Activated gamma-delta T cell treated with Interleukin-2 at 50 U/mL for 16 hours (primary cell): ENCODE measurements at regions not wholly inside any gene's neighbourhood (a gene's known extent, or its start where the extent isn't known, plus 50 kb on each side); places are given as distances from the start of the nearest gene placed in this dataset.

Experiments used
- DNase-seq: peaks from one replicate; pipeline ENCODE4 v3.0.0-alpha.2; 2020

DNA sequence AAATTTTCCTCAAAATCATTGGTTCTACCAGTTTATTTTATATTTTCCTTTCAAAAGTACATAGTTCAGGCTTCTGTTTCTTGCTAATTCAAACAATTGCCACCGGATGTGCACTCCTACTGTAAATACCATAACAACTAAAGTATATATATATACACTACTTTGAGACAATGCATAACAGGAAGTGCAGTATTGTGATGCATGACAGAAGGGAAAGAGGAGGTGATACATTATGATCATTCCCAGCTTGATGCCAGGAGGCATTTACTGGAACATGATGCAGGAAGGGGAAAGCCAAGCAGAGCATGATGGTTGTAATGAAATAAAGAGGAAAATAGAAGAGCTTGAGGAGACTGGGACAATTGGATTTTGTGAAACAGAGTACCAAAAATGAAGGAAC lies 215.2 kb upstream of the NT5C1B start:
- DNase-seq, result no peak

DNA sequence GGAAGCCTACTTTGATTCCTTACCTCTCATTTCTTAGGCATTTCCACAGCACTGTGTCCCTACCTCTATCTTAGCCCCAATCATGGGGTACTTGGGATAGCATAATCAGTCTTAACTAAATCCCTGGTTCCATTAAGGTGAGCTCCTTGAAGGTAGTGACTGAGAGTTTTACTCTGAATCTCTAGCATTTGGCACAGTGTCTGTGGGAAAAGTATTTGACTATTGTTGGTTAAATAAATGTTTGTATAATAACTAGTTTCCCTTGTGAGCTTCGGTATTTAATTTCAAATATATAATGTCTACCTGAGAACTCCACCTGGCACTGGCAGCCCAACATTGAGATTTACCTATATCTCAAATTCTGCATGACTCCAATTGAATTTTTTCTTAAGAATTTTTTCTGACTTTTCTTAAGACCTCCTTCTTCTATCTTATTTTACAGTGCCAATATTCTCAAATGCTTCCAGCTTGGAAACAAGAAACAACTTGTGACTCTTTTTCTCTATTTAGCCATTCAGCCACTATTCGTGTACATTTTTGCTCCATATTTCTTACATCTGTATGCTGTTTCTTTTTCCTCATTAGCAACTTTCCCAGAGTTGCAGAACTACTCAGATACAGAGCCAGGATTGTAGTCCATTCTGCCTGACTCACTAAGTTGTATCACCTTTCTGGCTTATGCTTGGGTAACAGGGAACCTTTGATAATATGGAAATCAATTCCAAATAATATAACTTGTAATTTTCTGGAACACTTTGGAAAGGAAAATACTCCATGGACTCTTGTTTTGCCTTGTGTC lies 214.0 kb upstream of the NT5C1B start:
- no peak for DNase-seq

DNA sequence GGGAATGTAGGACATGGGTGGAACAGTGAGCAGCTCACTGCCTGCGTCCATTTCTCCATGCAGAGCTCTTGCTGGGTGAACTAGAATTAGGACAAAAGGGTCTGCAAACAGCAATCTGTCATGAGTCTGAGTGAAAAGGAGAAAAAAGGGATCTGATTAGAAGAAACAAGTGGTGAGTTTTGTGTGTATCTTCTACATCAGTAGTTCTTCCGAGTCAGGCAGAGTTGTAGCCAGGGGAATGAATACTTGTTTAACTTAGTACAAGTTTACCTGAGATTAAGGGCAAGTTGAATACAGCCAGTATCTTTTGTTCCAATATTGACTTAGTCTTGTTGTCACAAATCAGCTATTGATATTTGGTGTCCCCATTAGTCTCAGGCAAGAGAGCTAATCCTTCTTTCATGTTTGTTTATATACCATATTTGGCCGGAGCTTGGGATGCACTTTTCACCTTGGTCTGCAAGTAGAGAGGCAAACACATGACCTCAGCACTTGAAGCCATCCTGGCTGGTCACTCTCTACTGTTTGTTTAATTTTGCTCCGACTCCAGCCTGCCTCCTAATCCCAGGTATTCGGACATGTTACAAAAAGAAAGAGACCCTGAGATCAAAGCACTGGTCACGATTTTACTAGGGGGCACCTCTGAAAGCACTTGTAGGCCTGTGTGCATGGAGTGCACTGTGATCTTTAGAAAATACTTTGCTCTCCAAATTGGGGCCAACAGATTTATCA lies 211.0 kb upstream of the NT5C1B start:
- DNase-seq, result no peak

DNA sequence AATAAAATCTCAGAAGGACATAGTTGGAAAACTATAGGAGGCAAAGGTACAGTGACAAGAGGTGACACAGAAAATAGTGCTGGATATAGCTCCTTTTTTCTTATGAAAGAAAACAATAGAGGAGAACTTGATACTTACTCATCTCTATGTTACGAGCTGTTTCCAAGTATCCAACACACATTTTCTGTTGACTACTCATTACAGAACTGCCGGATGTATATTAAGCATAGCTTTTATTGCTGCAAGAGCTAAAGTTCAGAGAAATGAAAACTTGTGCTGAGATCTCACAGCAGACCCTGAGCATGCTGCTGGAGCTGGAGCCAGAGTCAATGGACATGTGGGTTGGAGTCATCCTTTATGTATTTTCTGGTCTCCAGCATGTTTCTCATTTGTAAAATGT lies 210.0 kb upstream of the NT5C1B start:
- DNase-seq, result no peak

DNA sequence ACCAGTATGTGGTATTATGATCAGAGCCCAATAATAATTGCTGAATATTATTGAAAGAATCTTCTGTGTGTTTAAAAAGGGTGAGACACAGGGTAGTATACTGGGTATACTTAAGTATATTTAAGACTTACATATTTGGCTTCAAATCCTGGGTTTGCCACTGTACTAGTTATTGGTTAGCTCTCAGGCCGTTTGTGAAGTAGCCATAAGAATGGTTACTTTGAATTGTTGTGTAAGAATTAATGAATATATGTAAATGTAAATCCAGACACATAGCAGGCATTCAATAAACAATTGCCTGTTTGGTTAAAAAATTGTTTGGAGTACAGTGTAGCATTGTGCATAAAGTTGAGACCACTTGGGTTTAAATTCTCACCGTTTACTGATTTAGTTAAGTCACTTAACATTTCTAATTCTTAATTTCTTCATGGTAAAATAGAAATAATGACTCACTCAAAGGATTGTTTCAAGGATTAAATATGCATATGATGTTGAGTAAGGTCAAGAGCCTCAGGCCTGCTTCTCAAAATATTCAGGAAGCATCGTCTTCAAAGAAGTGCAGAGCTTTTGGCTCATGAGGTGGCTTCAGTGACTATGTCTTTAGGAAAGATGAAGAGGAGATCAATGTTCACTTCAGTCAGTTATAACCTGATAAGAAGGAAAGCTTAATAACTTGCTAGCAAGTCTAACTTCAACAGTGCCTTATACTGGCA lies 207.9 kb upstream of the NT5C1B start:
- DNase-seq, result no peak

DNA sequence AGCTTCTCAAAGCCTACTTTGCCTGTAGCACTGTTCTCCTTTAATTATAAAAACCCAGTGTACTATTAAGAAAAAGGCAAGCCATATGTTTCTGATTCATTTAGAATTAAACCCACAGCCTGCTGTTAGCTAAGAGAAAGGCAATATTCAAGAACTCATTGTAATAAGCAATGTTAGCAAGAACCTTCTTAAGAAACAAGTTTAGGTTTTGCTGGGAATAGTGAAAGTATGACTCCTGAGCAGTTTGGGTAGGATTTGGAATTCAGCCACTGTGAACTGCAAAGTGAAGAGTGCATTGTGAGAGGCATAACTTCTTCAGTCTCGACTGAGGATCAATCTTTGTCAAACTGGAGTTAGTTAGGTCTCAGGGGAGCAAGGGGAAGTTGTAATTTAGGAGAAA lies 206.5 kb upstream of the NT5C1B start:
- DNase-seq, result no peak

DNA sequence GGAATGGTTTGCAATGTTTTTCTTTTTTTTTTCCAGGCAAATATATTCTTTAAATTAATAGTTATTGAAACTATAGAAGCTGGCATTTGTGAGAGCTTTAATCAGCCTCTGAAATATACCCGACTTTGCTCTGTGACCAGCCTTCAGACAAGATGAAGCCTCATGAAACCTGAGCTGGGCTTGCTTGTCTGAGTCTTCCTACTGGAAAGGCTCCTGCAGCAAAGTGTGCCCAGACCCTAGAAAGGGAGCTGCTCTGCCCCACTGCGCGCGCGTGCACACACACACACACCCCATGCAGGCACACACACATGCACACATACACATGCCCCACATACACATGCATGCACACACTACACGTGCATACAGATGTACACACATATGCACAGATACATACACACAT lies 203.3 kb upstream of the NT5C1B start:
- DNase-seq, result no peak

DNA sequence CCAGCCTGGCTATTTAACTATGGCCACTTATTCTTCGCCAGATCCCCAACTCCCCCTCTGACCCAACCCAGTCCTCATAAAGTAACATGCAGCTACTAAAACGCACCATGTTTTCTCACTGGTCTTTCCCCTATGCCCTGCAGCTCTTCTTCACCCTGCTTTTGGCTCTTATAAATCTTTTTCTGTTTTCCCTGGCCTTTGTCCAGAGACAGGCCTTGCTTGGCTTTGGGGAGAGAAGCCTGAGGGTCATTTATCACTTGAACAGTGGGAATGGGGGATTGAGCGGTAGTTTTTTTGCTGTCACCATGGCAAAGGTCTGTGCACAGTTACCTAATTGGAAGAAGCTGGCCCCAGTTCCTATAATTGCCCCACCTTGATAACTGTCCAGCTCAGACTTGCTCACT lies 202.9 kb upstream of the NT5C1B start:
- no peak for DNase-seq

DNA sequence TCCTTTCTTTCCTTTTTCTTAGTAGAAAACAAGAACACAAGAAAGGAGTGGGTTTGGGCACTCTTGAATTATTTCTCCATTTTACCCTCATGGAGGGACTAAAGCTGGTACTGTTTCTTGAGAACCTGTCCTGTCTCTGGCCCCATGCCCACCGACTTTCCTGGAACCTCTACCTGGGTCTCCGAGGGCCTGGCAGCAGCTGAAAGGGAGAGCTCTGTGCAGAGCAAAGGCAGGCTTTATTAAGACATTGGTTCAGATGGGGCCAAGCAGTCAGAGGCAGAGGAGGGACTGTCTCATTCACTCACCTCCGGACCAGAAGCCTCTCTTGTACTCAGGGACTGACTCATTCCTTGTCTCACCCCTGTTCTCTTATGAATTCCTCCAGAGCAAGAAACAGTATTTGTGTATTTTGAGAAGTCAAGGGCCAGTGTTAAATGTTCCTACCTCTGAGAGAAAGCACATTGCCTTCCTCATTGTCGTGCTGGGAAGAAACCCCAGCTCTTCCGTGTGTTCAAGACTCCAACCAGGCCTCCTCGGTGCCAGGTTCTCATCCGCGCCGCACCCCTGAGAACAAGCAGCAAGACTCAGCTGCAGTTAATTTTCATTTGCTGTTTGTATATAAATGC lies 201.9 kb upstream of the NT5C1B start:
- no peak for DNase-seq

DNA sequence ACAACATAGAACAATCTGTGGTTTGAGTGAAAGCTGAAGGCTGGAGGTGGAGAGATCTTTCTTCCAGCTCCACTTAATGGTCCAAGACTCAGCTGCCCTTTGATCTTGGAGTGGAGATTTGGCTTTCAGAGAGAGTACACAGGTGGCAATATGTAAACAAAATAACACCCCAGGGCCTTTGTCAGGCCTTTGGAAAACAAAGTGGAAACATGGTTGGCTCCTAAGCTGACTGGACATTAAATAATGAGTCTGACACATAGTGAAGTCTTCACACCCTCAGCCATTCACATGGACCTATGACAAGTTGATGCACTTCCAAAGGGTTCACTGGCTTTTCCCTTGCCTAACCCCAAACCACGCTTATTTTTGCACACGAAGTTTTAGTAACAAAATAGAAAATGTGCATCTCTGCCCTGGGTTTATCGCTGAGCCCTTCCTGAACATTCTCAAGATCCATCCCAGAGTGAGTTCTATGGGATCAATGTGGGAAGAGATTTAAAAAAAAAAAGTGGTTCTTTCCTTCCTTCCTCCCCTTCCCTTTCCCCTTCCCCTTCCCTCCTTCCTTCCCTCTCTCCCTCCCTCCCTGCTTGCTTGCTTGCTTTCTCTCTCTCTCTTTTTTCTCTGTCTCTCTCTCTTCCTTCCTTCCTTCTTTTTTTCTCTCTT lies 201.3 kb upstream of the NT5C1B start:
- DNase-seq, result no peak

DNA sequence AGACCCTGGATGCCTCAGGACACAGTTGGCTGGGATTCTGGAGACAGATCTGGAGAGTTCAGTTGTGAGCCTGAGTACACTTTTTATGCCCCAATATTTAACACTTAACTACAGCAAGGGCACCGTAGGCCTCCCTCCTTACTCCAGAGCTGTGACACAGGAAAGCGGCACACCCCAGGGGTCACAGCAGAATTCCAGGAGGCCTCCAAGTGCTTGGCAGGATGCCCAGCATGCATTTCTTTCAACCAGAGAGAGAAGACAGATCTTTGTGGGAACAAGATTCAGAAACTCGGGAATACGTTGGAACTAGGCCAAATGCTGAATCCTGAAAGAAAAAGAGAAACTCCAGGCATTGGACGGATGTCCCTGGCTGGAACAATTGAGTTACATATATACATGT lies 199.2 kb upstream of the NT5C1B start:
- no peak for DNase-seq

DNA sequence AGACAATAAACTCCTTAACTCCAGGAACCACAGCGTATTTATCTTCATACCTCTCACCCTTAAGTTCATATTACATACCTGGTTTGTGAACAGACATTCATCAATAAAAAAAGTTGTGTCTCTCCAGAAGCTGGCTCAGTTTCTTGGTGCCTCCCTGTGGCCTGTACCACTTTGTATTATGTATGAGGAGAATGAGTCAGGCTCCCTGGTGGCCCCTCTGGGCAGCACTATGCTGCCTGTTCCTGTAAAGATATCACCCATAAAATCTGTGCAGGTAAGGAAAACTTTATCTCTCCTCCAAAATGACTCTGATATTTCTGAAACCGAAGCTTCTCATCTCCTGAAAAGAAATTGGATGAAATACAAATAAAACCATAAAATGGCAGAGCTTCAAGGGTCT lies 198.4 kb upstream of the NT5C1B start:
- DNase-seq, result no peak

DNA sequence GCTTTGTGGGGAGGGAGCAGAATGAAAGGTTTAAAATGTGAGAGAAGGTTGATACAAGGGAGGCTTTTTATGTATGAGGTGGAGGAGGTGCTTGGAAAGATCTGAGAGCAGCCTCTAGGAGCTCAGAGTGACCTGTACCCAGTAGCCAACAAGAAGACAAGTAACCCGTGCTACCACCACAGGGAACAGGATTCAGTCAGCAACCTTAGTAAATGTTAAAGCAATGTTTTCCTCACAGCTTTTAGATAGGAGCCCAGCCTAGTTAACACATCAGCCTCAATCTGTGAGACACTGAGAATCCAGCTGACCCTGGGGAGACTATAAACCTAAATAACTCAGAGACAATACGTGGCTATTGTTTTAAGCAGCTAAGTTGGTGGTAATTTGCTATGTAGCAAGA lies 194.9 kb upstream of the NT5C1B start:
- no peak for DNase-seq

DNA sequence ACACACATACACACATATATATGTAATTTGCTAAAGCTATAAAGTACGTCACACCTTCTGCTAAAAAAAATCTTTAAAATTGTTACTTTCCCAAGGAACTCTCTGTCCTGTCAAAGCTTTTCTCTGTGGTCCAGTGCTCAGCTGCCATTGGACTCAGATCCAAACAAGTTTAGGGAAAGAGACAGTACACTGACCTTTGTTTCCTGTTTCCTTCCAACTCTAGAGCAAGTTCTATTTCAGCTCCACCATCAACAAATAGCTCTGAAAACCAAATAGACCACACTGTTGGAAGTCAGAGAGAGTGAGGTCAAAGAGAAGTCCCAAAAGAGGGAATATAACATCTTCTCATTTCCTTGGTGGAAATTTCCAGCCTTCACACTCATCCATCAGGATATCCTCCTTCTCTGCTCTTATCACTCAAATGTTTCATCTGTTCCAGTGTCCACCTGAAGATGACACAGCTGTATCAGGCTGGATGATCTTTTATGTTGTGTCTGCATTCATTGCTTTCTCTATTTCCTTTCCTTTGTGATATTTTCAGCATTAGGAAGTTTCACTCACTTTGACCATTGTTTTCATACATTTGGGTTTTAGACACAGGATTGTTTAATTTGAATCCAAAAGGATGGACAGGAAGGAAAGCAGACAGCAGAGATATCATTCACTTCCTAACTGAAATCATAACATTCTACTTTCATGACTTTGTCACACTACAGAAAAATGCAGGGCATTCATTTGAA lies 192.3 kb upstream of the NT5C1B start:
- DNase-seq, result no peak

DNA sequence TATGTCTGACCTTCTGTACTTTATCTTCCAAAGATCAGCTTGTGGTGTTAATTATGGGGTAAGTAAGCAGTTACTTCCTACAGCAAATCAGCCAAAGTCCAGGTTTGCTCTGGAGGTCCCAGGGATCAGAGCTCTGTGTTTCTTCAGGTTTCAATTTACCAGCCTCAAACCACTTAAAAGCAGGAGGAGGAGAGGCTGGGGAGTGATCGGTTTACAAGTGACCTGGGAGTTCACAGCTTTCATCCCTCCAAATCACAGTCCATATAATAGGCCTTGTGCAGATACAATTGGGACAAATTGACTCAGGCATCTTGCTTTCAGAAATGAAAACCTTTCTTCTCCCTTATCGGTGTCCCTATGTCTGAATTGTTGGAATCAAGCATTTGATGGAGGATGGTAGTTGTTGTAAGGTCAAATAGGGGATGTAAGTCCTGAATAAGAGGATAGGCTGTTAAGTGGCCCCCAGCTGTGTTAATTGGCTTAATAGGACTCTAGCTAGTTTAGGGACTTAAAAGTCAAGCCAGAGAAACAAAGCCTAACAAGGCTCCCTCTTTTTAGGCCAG lies 188.0 kb upstream of the NT5C1B start:
- DNase-seq, result no peak

DNA sequence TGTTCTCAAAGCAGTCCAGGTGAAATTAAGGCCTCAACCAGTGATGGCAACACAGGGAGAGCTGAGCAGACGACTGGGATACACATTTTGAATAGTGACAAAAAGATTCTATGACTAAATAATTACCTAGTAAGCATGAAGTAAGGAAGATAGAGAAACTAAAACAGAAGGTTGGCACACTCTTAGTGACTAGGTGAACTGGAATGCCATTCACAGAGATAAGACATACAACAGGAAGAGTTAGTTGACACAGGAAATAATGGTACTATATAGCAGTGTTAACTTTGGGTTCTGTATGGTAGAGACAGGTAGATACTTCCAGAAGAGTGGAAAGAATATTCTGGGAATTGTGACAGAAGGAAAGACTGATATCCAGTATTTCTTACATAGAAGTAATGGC lies 181.8 kb upstream of the NT5C1B start:
- no peak for DNase-seq

DNA sequence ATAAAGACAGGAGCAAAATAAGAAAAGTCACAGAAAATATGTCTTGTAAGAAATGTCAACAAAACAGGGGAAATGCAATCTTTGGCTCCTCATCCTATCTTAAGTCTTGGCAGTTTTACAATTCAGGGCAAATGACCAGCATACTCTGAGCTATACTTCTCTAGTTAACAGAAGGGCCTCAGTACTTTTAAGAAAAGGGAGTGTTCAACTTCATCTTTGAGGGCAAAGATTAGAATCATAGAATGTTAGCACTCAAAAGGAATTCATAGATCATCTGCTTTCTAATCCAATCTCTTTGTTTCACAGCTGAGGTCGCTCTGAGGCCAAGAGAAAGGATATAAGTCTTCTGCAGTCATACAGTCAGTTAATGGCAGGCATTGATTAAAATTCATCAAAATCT lies 174.0 kb upstream of the NT5C1B start:
- no peak for DNase-seq

DNA sequence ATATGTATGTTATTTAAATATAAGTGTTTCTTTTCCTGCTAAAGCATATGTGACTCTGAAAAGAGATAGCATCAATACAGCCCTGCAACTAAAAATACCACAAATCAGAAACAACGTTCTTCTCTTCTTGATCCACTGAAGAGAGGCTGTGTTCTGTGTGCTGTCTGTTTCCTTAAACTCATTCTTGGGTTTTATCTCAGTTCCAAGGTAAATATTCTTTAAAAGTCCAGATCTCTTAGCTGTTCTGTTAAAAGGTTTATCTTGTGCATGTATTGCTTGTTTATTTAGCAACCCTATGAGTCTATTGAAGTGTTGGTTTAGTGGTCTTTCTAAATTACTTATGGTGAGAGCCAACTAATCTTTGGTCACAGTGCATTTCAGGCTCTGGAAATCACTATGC lies 173.3 kb upstream of the NT5C1B start:
- DNase-seq, result no peak

DNA sequence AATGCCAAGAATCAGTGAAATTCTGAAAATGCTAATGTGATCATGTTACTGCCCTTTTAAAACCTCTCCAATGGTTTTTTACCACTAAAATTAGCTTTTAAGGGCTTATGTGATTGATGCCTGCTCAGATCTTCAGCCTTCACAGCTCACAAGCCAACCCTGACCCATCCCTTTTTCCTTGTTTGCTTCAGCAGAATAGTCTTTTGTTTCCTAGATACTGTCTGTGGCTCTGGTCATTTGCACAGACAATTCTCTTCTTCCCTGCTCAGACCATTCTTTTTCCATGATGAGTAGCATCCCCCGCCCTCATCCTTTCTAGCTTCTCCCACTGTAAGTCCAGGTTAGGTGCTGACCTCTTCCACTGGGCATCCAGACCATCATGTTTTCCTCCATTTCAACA lies 164.9 kb upstream of the NT5C1B start:
- DNase-seq, result no peak

DNA sequence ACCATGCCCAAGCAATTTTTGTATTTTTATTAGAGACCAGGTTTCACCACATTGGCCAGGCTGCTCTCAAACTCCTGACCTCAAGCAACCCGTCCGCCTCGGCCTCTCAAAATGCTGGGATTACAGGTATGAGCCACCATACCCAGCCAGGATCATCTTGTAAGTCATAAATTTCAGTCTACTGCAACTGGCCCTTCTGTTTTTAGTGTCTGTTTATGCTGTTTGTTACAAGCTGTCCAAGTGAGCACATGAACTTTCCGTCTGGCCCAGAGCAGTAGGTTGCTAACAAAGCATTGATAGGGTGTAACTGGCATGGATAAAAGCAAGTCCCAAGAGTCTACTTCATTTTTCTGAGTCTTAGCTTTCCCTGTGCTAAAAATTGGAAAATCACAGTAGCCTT lies 164.4 kb upstream of the NT5C1B start:
- no peak for DNase-seq

DNA sequence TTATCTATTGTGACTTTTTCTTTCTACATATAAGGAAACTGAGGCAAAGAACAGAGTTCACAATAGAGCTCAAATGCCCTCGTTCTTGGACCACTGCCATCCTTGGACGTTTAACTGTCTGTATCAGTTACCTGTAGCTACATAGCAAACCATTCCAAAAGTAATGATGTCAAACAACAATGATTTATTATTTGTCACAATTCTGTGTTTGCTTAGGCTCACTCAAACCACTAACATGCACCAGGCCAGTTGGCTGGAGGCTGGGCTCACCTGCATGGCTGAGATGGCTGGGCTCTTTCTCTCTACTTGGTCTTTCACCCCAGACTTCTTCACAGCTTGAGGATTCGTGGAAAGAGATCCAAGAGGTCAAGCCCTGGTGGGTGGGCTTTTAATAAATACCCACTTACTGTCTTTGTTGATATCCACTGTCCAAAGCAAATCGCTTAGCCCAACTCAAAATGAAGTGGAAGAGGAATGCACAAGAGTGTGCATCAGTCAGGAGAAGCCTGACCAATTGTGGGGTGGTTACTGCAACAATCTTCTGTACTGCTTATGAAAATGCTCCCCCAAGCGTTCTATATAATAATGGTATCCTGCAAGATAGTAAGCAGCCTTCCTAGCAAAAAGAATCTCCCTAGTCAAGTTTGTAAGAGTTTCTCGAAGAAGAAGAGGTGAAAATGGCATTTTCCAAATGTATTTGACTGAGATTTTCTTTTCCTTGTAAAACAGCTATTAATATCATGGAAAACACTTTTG lies 163.5 kb upstream of the NT5C1B start:
- no peak for DNase-seq
